H1 (cell line): ENCODE measurements at regions not wholly inside any gene's neighbourhood (a gene's known extent, or its start where the extent isn't known, plus 50 kb on each side); places are given as distances from the start of the nearest gene placed in this dataset.
A peak's percentile ranks its signal among the peaks of the same experiment; 100 is the strongest.

Experiments
- CTCF ChIA-PET: fragments of 300-600 bp; sonication (Branson Sonifier 250); formaldehyde crosslinking; loops from one replicate; lab custom pipeline; 2021; ENCODE audit not compliant: partially characterized antibody; lab: Charles Lee
- POLR2A ChIA-PET: fragments of 300-600 bp; sonication (Branson Sonifier 250); formaldehyde crosslinking; loops from one replicate; lab custom pipeline; 2021; ENCODE audit warnings: inconsistent platforms; ENCODE audit not compliant: partially characterized antibody; lab: Charles Lee
- DNase-seq, 2 experiments: peaks; one replicate each; pipeline versions ENCODE4 v3.0.0 to v3.0.0-alpha.2; 2010 to 2022; ENCODE audit warnings: low spot score in 2 of 2, low read depth in 1 of 2, mixed read lengths in 1 of 2
- FAIRE-seq: peaks from 2 replicates; lab custom pipeline; 2011; peaks lifted over from hg19 to GRCh38; lab: Jason Lieb, UNC
- H2AFZ ChIP-seq: 2 replicates; pipeline ENCODE4 v1.8.1; 2012; ENCODE audit warnings: low read length, inconsistent platforms
- H2AK5ac ChIP-seq: 2 replicates; pipeline ENCODE4 v1.6.1; 2013; ENCODE audit warnings: low read depth, low read length
- H2BK120ac ChIP-seq: replicated peaks from 2 replicates; pipeline ENCODE3; 2013; ENCODE audit warnings: low read depth, low read length, inconsistent platforms
- H2BK12ac ChIP-seq: 2 replicates; pipeline ENCODE4 v1.6.1; 2013; ENCODE audit warnings: low read depth, low read length
- H2BK15ac ChIP-seq: 2 replicates; pipeline ENCODE4 v1.6.1; 2013; ENCODE audit warnings: low read length
- H2BK20ac ChIP-seq: 2 replicates; pipeline ENCODE4 v1.6.1; 2013; ENCODE audit warnings: low read length
- H2BK5ac ChIP-seq: 2 replicates; pipeline ENCODE4 v1.6.1; 2013; ENCODE audit warnings: low read depth, low read length
- H3K14ac ChIP-seq: 2 replicates; pipeline ENCODE4 v1.6.1; 2013; ENCODE audit warnings: inconsistent platforms; ENCODE audit not compliant: insufficient read length
- H3K18ac ChIP-seq: 2 replicates; pipeline ENCODE4 v1.6.1; 2013; ENCODE audit warnings: low read length; ENCODE audit errors: extremely low read depth
- H3K23ac ChIP-seq: 2 replicates; pipeline ENCODE4 v1.6.1; 2013; ENCODE audit warnings: inconsistent platforms; ENCODE audit not compliant: insufficient read length
- H3K23me2 ChIP-seq: 2 replicates; pipeline ENCODE4 v1.6.1; 2013; ENCODE audit warnings: low read depth, low read length
- H3K27ac ChIP-seq: 2 replicates; pipeline ENCODE4 v1.6.1; 2011; ENCODE audit warnings: low read depth, low read length, inconsistent platforms
- H3K27me3 ChIP-seq, 4 experiments: replicated peaks in 1 of 4; 1 replicate in 1 of 4; 2 replicates in 3 of 4; pipeline versions ENCODE4 v1.6.1 to v1.8.1; 2011 to 2013; ENCODE audit warnings: low read length in 3 of 4, mild to moderate bottlenecking in 3 of 4, inconsistent platforms in 2 of 4, mixed read lengths in 2 of 4, moderate library complexity in 1 of 4; ENCODE audit not compliant: control insufficient read depth in 3 of 4, insufficient read depth in 3 of 4; ENCODE audit errors: extremely low read depth in 1 of 4
- H3K36me3 ChIP-seq, 4 experiments: 2 replicates each; pipeline versions ENCODE4 v1.6.1 to v1.8.1; 2011 to 2013; ENCODE audit warnings: mild to moderate bottlenecking in 4 of 4, low read length in 3 of 4, moderate library complexity in 2 of 4, control low read depth in 1 of 4, inconsistent platforms in 1 of 4; ENCODE audit not compliant: insufficient read depth in 4 of 4, control insufficient read depth in 2 of 4
- H3K4ac ChIP-seq: replicated peaks from 2 replicates; pipeline ENCODE3; 2013; ENCODE audit warnings: low read length, low read depth, mixed read lengths, inconsistent platforms; ENCODE audit not compliant: insufficient read length
- H3K4me1 ChIP-seq, 4 experiments: replicated peaks in 1 of 4; 1 replicate in 1 of 4; 2 replicates in 3 of 4; pipeline versions ENCODE4 v1.6.1 to v1.8.1; 2011 to 2013; ENCODE audit warnings: low read length in 3 of 4, inconsistent platforms in 2 of 4, mixed read lengths in 1 of 4; ENCODE audit not compliant: insufficient read depth in 4 of 4, control insufficient read depth in 3 of 4
- H3K4me2 ChIP-seq, 2 experiments: 2 replicates each; pipeline versions ENCODE4 v1.6.1 to v1.8.1; 2011 to 2013; ENCODE audit warnings: low read depth in 2 of 2, low read length in 2 of 2, control low read depth in 1 of 2, inconsistent platforms in 1 of 2, mild to moderate bottlenecking in 1 of 2; ENCODE audit not compliant: insufficient read depth in 1 of 2
- H3K4me3 ChIP-seq, 4 experiments: fragments of 200-600, 300-600 bp in 1 of 4; sonication (generic), shearing (Covaris generic), sonication (Bioruptor Twin) in 1 of 4; 2 replicates each; pipeline versions ENCODE4 v1.5.1 to v1.8.1; 2011 to 2016; ENCODE audit warnings: low read length in 4 of 4, low read depth in 3 of 4, control low read depth in 2 of 4, inconsistent platforms in 2 of 4, mild to moderate bottlenecking in 2 of 4, mixed read lengths in 1 of 4, moderate library complexity in 1 of 4; ENCODE audit not compliant: insufficient read depth in 2 of 4; ENCODE audit errors: extremely low read depth in 1 of 4
- H3K56ac ChIP-seq: replicated peaks from 2 replicates; pipeline ENCODE3; 2013; ENCODE audit warnings: low read depth, mild to moderate bottlenecking, mixed read lengths, low read length, inconsistent platforms; ENCODE audit not compliant: insufficient read length
- H3K79me1 ChIP-seq: 2 replicates; pipeline ENCODE4 v1.6.1; 2013; ENCODE audit warnings: low read depth, low read length, control low read depth
- H3K79me2 ChIP-seq, 2 experiments: 2 replicates each; pipeline versions ENCODE4 v1.6.1 to v1.8.1; 2012 to 2013; ENCODE audit warnings: low read length in 2 of 2, mild to moderate bottlenecking in 2 of 2, inconsistent platforms in 1 of 2; ENCODE audit not compliant: insufficient read depth in 2 of 2, control insufficient read depth in 1 of 2
- H3K9ac ChIP-seq, 4 experiments: replicated peaks in 1 of 4; 1 replicate in 1 of 4; 2 replicates in 3 of 4; pipeline versions ENCODE4 v1.6.1 to v1.8.1; 2011 to 2013; ENCODE audit warnings: low read depth in 3 of 4, low read length in 3 of 4, control low read depth in 2 of 4, mild to moderate bottlenecking in 2 of 4, moderate library complexity in 2 of 4, inconsistent platforms in 1 of 4; ENCODE audit errors: extremely low read depth in 1 of 4
- H3K9me3 ChIP-seq, 2 experiments: 2 replicates each; pipeline versions ENCODE4 v1.6.1 to v1.8.1; 2012 to 2013; ENCODE audit warnings: mild to moderate bottlenecking in 2 of 2, moderate library complexity in 2 of 2, control low read depth in 1 of 2, inconsistent platforms in 1 of 2, low read depth in 1 of 2, low read length in 1 of 2, mixed read lengths in 1 of 2; ENCODE audit not compliant: insufficient read depth in 2 of 2
- H4K20me1 ChIP-seq, 2 experiments: replicated peaks in 1 of 2; 2 replicates each; pipeline versions ENCODE3 to v1.8.1; 2011 to 2013; ENCODE audit warnings: inconsistent platforms in 2 of 2, low read length in 2 of 2, mild to moderate bottlenecking in 1 of 2; ENCODE audit not compliant: insufficient read depth in 2 of 2, control insufficient read depth in 1 of 2
- H4K5ac ChIP-seq: 2 replicates; pipeline ENCODE4 v1.6.1; 2013; ENCODE audit warnings: low read length, low read depth, mixed read lengths, inconsistent platforms; ENCODE audit not compliant: insufficient read length
- H4K8ac ChIP-seq: 2 replicates; pipeline ENCODE4 v1.8.0; 2013; ENCODE audit warnings: mild to moderate bottlenecking, moderate library complexity, low read length, inconsistent platforms; ENCODE audit not compliant: insufficient read depth; ENCODE audit errors: extremely low read depth
- H4K91ac ChIP-seq: replicated peaks from 2 replicates; pipeline ENCODE3; 2013; ENCODE audit warnings: low read length, mixed read lengths, inconsistent platforms; ENCODE audit not compliant: insufficient read length
- ASH2L ChIP-seq: fragments of 200-600, 300-600 bp; sonication (generic); IDR thresholded peaks from one replicate; pipeline ENCODE4 v1.7.1; 2017; ENCODE audit warnings: low read length
- ATF3 ChIP-seq: IDR thresholded peaks from 2 replicates; pipeline ENCODE4 v1.6.1; 2011; ENCODE audit warnings: low read depth, mild to moderate bottlenecking, low read length; ENCODE audit not compliant: insufficient read depth
- CBX8 ChIP-seq: fragments of 300-800, 300-1000 bp; sonication (generic); IDR thresholded peaks from 2 replicates; pipeline ENCODE4 v1.7.1; 2016; ENCODE audit warnings: low read depth, low read length, borderline replicate concordance
- EP300 ChIP-seq, 2 experiments: IDR thresholded peaks; 1 replicate in 1 of 2; 2 replicates in 1 of 2; pipeline ENCODE4 v1.6.1; 2011 to 2012; ENCODE audit warnings: low read depth in 2 of 2, low read length in 2 of 2, mild to moderate bottlenecking in 2 of 2, borderline replicate concordance in 1 of 2, inconsistent platforms in 1 of 2, moderate library complexity in 1 of 2
- SP1 ChIP-seq: IDR thresholded peaks from 2 replicates; pipeline ENCODE4 v1.6.1; 2011; ENCODE audit warnings: low read depth, low read length
- TCF12 ChIP-seq: IDR thresholded peaks from 2 replicates; pipeline ENCODE4 v1.6.1; 2011; ENCODE audit warnings: low read depth, mild to moderate bottlenecking, low read length
- whole genome bisulfite sequencing, 2 experiments: shearing (Covaris generic) in 1 of 2; methylation state at CpG; one replicate each; pipeline versions ENCODE4 v1.1.6 to v1.1.7; 2013 to 2015; ENCODE audit warnings: low lambda C conversion rate in 2 of 2, mixed read lengths in 2 of 2, inconsistent platforms in 1 of 2, low coverage in 1 of 2, missing lambda C conversion rate in 1 of 2; ENCODE audit not compliant: insufficient replicate concordance in 2 of 2, insufficient coverage in 1 of 2, insufficient read length in 1 of 2; ENCODE audit errors: extremely low coverage in 1 of 2, missing lambda C conversion rate in 1 of 2; 5-methylcytosine and 5-hydroxymethylcytosine counted together

GRCh38 chr5:143931986-143932385, 120.0 kb downstream of the HMHB1 start:
- Histone ChIP-seq H4K20me1 (no peaks in the 10 kb centered on the region), H2BK12ac (no peak overlapping the region), H2BK5ac (no peak overlapping the region), H2AFZ (peak overlapping the region; percentile 30; the same call in 1 of the 2 replicates), H3K9ac (no peak overlapping the region), H3K9me3 (no peaks in the 10 kb centered on the region), H3K23ac (no peak overlapping the region), H3K56ac (no peak overlapping the region), H2AK5ac (no peak overlapping the region), H3K36me3 (no peaks in the 10 kb centered on the region), H3K79me2 (no peaks in the 10 kb centered on the region), H3K27ac (no peak overlapping the region), H3K4ac (no peak overlapping the region), H2BK120ac (no peak overlapping the region), H3K18ac (no peak overlapping the region), H3K4me3 (no peak overlapping the region), H3K79me1 (no peaks in the 10 kb centered on the region), H4K91ac (peak overlapping the region; percentile 5), H3K14ac (no peak overlapping the region), H2BK15ac (no peak overlapping the region), H3K23me2 (no peaks in the 10 kb centered on the region), H4K8ac (no peak overlapping the region), H3K4me1 (peaks cover 0 to 4% (median 1%) of the 10 kb centered on the region in 4 experiments; a peak in 3 of 7 replicates), H4K5ac (no peak overlapping the region), H3K4me2 (no peak overlapping the region), H2BK20ac (no peak overlapping the region), H3K27me3 (no peaks in the 10 kb centered on the region)
- ChIA-PET POLR2A (no interaction called here), CTCF (interaction anchor here (1.4 to 1.6 kb wide), 2 partner anchors 107 to 210 kb away, joined by 4 to 5 read pairs; no protein-coding TSS in a partner anchor)
- no peak for FAIRE-seq
- no peak for DNase-seq
- TF ChIP-seq ATF3 (no peak), TCF12 (no peak), CBX8 (no peak), ASH2L (no peak), EP300 (IDR thresholded peaks at IDR 0.05; ENCODE audit: borderline replicate concordance in 1 of 2, low read depth in 2 of 2, low read length in 2 of 2) (no peak), SP1 (no peak)
- 92% methylated on average over 1 of the region's 1 CpG; no CpG with 5 or more reads in 1 of the 2 experiments for WGBS, 2 experiments
